ENCODE measurements at regions not wholly inside any gene's neighbourhood (a gene's known extent, or its start where the extent isn't known, plus 50 kb on each side); places are given as distances from the start of the nearest gene placed in this dataset.

DNA sequence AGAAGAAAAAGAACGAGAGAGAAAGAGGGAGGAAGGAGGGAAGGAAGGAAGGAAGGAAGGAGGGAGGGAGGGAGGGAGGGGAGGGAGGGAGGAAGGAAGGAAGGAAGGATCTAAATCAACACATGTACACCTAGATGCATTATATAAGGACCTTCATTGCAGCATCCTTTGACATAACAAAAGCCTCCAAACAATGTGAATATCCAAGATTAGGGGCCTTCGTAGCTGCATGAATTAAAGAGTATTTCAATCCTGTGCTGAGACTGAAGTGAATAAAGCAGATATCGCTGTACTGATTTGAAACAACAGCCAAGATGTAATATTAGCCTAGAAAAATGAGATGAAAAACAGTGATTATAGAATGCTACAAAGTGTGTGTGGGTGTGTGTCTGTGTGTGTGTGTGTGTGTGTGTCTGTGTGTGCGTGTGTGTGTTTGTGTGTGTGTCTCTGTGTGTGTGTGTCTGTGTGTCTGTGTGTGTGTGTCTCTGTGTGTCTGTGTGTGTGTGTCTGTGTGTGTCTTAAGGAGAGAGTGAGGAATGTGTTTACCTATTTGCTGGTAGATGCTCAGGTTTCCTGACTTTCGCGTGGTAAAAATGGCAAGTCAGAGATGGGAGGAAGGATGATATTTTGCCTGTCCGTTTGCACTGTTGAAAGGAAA is 129.0 kb upstream of the PTPN1 start:
- no peak for DNase-seq

DNA sequence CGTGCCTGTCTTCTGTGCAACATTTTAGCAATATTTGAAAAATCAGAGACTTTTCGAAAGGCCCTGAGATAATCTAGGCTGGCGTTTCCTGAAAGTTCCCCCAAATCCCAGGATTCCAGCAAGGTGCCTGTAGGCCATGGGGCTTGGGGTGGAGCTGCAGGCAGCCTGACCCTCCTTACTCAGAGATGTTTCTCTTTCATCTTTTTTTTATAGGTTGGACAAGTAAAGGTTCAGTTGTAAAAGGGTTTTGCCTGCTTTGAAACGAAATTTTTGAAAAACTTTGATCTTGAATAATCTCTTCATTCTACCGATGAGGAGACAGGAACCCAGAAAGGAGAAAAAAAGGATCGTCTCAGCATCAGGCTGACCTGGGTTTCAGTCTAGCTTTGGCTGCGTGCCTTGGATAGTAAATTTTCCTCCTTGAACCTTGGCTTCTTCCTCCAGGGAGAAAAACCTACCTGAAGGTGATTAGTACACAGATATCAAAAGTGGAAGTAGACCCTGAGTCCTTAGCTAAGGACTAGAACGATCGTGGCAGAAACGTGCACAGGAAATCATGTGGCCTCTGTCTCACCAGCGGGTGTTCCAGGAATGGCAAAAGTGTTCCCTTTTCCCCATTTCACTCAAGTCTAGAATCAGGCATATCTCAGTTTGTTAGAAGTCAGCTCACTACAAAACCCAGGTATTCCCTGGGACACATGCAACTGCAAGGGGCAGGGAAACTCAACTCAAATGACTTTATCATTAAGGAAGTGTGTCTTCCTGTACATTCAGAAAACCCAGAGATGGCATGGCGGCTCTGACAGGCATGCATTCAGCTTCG is 128.2 kb upstream of the PTPN1 start:
- no peak for DNase-seq

DNA sequence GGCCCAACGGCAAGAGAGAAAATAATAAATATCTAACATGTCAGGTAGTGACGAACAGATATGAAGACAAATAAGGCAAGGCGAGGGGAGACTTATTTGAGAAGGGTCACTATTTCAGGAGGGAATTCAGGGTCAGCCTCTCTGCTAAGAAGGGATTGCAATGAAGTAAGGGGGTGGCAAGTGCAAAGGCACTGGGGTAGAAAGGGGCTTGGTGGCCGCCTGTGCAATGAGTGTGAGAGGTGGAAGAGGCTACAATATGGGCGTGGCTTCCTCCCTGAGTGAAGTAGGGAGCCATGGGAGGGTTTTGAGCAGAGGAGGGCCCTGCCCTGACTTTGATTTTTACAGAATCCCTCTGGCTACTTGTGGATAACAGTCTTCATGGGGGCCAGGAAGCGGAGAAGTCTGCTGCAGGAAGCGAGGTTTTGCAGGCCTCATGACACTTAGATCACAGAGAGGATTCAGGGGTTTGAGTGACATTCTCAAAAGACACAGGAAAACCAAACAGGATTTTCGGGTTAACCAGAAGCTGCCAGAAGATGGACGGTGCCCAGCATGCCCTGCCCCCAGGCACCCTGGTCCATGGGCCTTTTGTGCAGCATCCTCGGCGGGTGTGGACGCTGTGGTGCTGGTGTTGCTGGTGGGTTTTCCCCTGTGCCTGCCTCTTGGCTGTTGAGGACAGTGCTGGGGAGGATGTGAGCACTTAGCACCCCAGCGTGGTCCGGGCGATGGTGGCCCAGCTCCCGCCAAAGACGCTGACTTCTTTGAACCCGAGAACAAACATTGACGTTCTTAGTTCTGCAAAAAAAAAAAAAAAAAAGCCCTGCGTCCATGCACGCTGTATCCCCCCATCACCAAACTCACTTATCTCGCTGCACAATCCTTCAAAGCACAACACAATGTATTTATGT is 124.2 kb upstream of the PTPN1 start:
- DNase-seq, result no peak

DNA sequence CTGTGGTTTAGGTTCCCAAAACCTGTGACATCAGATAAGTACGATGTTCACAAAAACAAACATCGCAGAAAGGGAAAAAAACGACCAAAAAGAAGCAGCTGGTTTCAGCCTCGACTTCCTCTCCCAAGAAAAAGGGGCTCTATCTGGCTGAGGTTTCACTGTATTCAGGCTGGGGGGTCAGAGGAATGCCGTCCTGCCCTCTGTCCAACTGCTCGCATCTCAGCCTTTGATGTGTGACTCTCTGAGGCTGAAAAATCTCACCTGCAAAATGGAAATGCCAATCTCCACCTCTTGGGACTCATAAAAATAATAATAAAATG is 123.6 kb upstream of the PTPN1 start:
- no peak for DNase-seq

DNA sequence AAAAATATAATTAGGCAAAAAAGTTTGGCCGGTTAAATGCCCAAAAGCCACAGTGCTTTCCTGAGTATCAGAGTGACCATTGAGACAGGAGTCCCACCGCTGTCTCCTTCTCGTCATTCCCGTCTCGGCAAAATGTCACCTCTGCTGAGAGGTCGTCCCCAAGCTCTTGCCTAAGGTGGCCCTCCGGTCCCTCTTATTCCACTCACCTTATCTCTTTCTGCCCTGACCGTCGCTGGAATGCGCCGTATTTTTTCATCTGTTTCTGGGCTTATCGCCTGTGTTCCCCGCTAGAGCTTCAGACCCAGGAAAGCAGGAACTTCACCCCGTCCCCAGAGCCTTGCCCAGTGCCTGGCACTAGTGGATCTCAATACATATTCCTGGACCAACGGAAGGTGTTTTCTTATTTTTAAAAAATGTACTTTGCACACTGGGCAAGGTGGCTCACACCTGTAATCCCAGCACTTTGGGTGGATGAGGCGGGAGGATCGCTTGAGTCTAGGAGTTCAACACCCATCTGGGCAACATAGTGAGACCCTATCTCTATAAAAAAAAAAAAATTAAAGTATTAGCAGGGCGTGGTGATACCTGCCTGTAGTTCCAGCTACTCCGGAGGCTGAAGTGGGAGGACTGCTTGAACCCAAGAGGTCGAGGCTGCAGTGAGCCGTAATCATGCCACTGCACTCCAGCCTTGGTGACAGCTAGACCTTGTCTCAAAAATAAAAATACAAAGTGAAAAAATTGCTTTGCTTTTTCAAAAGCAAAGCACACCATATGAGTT is 122.8 kb upstream of the PTPN1 start:
- no peak for DNase-seq

DNA sequence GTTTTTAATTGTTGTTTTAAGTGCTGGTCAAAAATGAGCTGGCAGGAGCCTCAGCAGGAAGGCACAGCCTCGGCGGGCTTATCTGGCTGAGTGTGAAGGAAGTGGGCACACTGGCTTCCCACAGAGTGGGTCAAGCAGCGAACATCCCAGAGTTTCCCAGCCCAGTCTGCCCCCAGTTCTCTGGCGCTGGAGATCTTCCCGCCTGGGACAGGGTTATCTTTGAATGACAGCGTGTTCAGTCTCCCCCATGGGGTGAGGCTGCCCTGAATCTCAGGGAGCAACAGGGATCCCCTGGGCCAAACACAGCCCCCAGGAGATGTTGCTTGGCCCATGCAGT is 122.2 kb upstream of the PTPN1 start:
- DNase-seq, result no peak

DNA sequence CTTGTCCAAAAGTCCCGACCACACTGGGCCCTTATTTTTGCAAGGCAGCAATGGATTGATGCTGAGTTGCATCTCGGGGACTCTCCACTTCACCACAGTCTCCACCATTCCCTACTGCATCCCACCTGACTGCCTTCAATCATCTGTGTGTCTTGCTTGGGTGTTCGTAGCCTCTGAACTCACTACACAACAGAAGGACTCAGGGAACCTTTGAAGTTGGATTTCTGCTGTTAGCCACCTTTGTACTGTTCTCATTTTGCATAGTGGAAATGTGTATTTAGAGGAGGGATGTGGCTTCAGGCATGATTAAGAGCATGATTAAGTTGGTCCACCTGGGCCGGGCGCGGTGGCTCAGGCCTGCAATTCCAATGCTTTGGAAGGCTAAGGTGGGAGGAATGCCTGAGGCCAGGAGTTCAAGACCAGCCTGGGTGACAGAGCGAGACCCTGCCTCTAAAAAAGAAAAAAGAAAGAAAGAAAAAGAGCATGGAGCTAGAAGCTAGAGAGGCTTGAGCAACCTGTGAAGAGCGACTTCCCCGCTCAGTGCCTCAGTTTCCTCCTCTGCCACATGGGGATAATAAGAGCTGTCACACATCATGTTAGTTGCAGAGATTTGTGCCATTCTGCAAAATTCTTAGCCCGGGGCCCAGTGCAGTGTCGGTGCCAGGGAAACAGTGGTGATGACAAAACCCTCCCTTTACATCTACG is 121.3 kb upstream of the PTPN1 start:
- no peak for DNase-seq

DNA sequence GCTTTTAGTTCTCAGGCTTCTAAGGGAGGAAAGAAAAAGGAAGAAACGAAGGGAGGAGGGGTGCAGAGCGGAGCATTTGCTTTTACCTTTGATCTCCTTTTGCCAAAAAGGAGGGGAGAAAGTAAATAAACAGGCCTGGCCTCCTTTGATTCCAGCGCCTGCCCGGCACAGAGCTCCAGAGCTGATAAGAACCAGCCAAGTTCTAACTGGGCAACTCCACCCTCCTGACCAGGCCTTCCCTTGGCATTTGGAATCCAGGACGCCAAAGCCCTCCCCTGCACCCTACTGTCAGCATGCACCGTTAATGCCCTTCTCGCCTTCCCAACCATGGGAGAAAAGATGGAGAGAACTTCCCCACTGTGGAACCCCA is 120.8 kb upstream of the PTPN1 start:
- DNase-seq, result no peak

DNA sequence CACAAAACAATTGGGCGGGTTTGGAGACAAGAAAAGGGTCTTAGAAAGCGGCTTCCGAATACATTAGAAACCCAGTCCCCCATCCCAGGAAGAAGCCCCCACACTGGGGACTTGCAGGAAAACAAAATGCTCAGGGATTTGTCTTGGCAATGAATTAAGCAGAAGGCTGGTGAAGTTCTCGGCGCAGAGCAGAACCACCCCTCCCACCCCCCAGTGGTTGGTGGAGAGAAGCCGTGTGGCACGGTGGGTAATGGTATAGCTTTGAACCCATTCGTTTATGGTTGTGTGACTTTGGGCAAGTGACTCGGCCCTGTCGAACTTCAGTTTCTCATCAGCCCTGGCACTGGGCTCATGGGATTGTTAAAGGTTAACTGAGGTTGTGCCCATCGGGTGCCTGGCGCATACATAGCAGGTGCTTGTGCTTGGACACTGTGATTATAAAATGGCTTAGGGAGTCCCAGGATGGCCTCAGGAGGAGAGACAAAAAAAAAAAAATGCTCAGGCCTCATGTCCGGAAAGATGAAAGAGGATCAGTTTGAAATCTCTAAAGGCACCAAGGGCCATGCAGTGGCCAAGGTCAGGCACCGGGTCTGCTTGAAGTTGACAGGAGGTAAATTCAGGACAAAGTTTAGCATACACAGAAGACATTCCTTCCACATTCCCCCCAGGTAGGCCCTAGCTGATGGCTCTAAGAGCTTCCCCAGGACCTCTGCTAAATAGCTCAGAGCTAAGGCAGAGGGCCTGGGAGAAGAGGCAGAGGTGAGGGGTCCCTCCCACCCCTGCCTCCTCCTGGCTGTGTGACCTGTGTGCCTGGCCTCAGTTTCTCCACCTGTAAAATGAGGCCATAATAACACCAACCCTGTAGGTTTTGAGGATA is 120.1 kb upstream of the PTPN1 start:
- DNase-seq, result no peak

DNA sequence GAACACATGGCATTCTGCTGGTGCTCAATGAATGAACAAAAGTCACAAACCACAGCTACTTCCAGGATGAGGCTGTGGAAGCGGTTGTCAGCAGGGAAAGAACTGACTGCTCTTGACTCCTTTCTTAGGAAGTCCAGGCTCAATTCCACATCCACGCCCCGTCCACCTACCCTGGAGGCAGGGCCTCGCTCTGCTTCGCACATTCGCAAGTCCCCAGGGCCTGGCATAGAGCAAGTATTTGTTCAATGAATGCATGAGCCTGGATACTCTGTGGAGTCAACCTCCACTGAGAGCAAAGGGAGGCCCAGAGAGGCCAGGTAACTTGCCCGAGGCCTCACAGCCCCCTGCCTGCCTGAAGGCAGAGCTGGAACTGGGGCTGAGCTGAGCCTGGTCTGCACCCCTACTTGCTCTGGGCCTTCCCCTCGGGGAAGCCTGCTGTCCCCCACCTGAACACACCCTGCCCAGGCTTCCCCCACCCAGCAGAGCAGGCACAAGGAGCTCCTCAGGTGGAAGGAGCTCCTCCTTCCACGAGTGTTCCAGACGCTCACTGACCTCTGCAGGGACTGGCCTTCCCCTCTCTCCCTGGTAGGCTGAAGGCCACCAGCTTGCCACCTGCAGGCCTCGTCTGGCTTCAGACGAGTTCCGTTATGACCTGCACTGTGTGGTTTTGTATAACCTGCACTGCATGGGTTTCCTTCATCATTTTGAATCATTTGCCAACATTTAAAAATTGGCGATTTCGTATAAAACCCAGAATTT is 119.3 kb upstream of the PTPN1 start:
- no peak for DNase-seq

DNA sequence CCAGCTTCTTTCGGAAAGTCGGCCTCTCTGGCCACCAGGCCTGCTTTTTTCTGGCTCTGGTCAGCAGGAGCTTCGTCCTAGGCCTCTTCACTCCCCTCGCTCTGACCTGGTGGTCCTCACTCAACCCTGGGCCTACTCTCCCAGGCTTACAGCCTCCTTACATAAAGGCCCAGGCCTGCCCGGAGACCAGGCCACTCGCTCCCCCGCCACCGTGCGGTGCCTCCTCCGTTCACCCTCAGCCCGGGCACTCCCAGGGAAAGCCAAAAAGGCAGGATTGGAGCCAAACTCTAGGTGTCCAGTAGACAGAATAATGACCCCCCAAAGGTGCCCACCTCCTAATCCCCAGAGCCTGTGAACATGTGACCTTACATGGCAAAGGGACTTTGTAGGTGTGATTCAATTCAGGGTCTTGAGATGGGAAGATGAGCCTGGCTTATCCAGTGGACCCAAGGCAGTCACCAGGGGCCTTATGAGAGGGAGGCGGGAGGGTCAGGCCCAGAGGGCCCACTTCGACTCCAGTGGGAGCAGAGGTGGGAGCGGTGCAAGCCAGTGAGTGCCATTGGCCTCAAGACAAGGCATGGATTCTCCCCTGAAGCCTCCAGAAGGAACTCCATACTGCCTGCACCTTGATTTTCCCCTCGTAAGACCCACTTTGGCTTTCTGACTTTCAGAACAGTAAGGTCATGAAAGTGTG is 118.6 kb upstream of the PTPN1 start:
- no peak for DNase-seq

DNA sequence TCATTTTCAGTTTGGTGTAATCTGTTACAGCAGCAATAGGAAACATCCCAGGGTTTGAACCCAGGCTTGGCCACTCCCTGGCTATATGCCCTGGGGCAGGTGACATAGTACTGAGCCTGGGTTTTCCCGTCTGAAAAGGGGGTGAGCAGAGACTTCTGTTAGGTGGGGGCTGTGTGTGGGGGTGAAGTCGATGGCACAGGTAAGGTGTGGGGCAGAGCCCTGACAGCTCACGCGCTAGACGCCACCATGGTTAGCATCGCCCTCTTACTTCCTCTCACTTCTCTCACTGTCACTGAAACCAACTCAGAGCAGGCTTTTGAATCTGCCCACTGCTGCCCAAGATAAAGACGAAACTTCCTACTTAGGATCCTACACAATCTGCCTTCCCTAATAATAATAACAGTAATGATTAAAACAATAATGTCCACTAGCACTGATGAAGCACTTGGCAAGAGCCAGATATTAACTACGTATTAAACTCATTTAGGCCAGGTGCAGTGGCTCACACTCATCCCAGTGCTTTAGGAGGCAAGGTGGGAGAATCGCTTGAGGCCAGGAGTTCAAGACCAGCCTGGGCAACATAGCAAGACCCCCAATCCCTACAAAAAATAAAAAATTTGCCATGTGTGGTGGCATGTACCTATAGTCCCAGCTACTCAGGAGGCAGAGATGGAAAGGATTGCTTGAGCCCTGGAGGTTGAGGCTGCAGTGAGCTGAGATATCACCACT is 117.9 kb upstream of the PTPN1 start:
- no peak for DNase-seq

DNA sequence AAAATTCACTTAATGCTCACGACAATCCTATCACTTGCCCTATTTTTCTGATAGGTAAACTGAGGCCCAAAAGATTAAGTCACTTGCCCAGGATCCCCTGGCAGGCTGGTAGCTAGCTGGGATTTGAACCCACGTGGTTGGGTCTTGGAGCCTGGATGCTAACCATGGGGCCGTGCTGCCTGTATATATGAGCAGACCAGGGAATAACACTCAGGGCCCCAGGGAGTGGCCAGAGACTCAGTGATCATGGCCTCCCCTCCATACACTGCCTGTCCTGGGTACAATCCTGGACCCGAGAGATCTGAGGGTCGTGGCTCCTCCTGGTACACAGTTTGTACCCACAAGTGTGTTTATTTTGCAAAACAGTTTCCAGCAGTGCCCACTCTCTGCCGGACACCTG is 116.9 kb upstream of the PTPN1 start:
- no peak for DNase-seq

DNA sequence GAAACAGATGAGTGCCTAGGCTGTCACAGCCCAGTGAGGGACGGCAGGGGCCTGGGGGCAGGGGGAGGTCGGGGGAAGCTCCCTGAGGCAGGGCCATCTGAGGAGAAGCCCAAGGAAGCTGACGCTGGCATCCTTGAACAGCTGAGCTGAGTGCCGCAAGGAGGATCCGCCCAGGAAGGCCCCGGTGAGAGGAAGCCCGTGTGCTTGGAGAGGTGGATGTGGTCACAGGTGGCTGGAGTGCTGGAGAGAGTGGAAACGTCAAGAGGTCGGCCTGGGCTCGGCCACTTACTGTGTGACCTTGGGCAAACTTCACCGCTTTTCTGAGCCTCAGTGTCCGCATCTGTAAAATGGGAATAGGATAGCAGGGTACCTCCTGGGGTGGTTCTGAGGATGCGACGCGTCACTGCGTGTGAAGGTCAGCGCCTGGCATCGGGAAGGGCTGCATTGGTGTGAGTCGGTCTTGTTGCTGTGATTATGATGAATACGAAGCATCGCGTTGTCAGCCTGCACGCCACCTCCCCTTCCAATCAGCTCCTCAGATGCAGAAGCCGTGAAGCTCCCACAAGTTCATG is 116.1 kb upstream of the PTPN1 start:
- DNase-seq, result no peak

DNA sequence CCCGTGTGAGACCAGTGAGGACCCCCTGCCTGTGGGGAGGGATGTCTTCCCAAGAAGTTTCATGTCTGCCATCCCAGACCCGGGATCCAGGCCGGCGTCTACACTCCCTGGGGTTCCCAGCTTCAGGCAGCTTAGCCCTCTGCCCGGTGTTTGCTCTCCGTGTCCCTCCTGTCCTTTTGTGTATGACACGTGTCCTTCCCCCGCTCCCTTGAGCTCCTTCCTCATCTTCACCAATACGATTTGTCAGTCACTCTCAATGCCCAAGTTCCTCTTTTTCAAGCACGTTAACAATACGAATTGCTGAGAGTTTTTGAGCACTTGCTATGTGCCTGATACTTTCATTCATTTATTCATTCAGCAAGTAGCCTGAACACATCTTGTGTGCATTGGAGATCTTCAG is 115.6 kb upstream of the PTPN1 start:
- DNase-seq, result no peak

DNA sequence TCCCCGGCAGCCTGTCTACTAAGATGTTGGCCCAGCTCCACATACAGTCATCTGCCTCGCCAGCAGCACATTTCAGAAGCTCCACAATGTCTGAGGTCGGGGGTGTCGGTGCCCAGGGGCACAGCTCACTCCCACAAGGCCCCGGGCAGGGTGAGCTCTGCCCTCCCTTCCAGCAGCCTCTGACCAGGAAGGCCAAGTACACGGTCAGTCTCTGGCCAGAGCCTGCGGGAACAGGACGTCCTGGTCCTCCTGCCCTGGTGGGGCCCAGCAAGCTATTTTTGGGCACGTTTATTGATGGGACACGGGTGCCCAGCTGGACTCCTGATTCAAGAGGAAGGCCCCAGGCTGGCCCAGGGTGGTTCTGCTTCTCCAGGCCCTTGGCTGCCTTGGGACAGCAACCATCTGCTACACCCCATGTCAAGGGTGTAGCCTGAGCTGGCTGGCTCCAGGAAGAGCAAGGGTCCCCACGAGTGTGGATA is 114.9 kb upstream of the PTPN1 start:
- no peak for DNase-seq

DNA sequence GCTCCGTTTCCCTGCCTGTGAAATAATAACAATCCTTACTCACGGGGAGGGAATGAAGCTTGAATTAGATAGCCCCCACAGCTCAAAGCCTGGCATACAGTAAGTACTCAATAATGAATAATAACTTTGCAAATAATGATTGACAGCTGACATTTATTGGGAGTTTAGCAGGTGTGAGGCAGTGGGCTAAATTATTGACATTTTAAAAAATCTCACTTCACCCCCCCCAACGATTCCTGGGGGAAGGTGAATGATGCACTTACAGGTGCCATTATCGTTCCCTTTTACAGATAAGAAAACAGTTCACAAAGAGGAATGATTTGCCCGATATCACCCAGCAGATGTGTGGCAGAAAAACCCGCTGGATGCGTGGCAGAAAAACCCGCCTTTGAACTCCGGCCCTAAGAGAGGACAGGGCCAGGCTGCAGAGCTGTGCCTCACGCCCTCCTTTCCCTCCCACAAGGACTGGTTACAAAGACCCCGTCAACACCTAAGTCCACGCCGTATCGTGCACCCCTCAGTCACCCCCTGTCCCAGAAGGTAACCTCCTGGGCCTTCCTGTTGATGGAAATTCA is 114.2 kb upstream of the PTPN1 start:
- DNase-seq, result no peak

DNA sequence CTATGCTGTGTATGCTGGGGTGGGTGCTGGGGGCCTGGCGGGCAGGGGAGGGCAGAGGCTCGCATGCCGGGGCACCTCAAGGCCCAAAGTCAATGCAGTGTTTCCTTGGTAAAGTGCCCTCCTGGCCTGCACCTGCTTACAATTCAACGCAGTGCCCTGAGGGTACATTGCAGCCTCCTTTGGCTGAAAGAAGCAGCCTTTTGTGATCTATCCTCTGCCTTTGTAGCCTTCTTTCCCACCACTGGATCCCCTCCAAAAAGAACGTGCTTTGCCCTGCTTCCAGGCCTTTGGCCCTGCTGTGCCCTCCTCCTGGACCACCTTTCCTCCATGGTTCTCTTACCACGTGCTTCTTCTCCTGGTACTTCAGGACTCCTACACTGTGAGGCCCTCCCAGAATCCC is 113.6 kb upstream of the PTPN1 start:
- no peak for DNase-seq

Data from eye (tissue), 1 donor.